Tibial nerve (tissue), 4 donors: ENCODE measurements at regions not wholly inside any gene's neighbourhood (a gene's known extent, or its start where the extent isn't known, plus 50 kb on each side); places are given as distances from the start of the nearest gene placed in this dataset.

Experiments
- DNase-seq, 2 donors: peaks; one replicate each; pipeline ENCODE4 v3.0.0-alpha.2; 2019; ENCODE audit warnings: low spot score in 2 of 2
- H3K27ac ChIP-seq, 4 donors: fragments of 200-600 bp; sonication (generic) in 3 of 4; one replicate each; pipeline ENCODE4 v1.5.1; 2017 to 2019; ENCODE audit warnings: mild to moderate bottlenecking in 1 of 4
- H3K27me3 ChIP-seq, 2 donors: fragments of 200-600 bp; sonication (generic) in 1 of 2; one replicate each; pipeline versions ENCODE4 v1.5.1 to v1.6.0; 2017 to 2019
- H3K36me3 ChIP-seq, 3 donors: fragments of 200-600 bp; sonication (generic); one replicate each; pipeline ENCODE4 v1.5.1; 2018 to 2019
- H3K4me1 ChIP-seq, 4 donors: fragments of 200-600 bp; sonication (generic) in 3 of 4; one replicate each; pipeline ENCODE4 v1.5.1; 2017 to 2019
- H3K4me3 ChIP-seq, 4 donors: fragments of 200-600 bp; sonication (generic) in 3 of 4; one replicate each; pipeline ENCODE4 v1.5.1; 2017 to 2019; ENCODE audit warnings: mild to moderate bottlenecking in 1 of 4, moderate library complexity in 1 of 4
- H3K9me3 ChIP-seq, 4 donors: fragments of 200-600 bp; sonication (generic) in 3 of 4; one replicate each; pipeline ENCODE4 v1.5.1; 2017 to 2019
- EP300 ChIP-seq, 2 donors: sonication (generic); formaldehyde crosslinking; IDR thresholded peaks; one replicate each; pipeline ENCODE4 v1.6.1; 2017; ENCODE audit warnings: antibody characterized with exemption in 2 of 2, mild to moderate bottlenecking in 1 of 2
- POLR2A ChIP-seq, 2 donors: fragments of 450-650 bp; IDR thresholded peaks; one replicate each; pipeline ENCODE4 v1.6.1; 2017; ENCODE audit warnings: antibody characterized with exemption in 2 of 2, mild to moderate bottlenecking in 2 of 2, moderate library complexity in 2 of 2
- WGBS, 2 donors: methylation state at CpG; one replicate each; pipeline ENCODE4 v1.1.5; 2018; 5-methylcytosine and 5-hydroxymethylcytosine counted together
- TF ChIP-seq, protein P1 (sequence below), 5 experiments: fragments of 200-600 bp in 3 of 5; fragments of 450-650 bp in 2 of 5; sonication (generic) in 3 of 5; IDR thresholded peaks; one replicate each; pipeline ENCODE4 v1.5.1; 2016 to 2019; ENCODE audit warnings: antibody characterized with exemption in 5 of 5, mild to moderate bottlenecking in 3 of 5, moderate library complexity in 2 of 5

DNA sequence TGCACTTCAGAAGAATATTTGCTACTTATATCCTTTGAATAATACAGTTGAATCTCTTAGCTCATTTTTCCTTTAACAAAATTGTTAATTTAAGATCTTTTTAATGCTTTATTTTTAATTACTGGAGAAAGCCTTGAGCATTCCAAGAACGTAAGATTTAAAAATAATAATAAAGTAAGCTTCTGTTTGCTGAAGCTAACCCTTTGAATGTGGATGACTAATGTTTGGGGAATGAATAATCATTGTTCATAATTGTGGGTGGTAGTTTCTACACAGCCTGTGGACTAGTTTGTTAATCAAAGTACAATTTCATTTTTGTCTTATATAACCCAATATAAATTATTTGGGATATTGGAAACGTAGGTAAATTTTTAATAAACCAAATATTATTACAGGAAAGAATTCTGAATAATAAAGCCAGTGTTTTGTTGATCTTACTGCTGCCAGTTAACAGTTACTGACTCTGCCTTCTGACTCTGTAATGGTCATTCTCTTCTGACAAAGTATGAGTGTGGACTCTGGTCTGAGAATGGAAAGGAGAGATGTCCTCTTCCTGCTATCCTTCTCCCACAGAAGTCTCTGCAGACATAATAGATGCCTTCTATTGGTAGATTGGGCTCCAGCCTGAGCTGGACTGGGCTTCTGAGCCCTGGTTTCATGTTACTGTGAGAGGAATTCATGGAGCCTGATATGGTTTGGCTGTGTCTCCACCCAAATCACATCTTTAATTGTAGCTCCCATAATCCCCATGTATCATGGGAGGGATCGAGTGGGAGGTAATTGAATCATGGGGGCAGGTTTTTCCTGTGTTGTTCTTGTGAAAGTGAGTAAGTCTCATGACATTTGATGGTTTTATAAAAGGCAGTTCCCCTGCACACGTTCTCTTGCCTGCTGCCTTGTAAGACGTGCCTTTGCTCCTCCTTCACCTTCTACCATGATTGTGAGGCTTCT, 292.7 kb upstream of the SLC39A10 start:
- no peaks in the 10 kb centered on the region for H3K36me3 ChIP-seq
- no peaks in the 10 kb centered on the region for H3K27me3 ChIP-seq
- no peak overlapping the region for H3K27ac ChIP-seq
- no peak overlapping the region for H3K4me3 ChIP-seq
- H3K9me3 ChIP-seq = no peaks in the 10 kb centered on the region
- no peak for DNase-seq
- TF ChIP-seq, protein P1, sequence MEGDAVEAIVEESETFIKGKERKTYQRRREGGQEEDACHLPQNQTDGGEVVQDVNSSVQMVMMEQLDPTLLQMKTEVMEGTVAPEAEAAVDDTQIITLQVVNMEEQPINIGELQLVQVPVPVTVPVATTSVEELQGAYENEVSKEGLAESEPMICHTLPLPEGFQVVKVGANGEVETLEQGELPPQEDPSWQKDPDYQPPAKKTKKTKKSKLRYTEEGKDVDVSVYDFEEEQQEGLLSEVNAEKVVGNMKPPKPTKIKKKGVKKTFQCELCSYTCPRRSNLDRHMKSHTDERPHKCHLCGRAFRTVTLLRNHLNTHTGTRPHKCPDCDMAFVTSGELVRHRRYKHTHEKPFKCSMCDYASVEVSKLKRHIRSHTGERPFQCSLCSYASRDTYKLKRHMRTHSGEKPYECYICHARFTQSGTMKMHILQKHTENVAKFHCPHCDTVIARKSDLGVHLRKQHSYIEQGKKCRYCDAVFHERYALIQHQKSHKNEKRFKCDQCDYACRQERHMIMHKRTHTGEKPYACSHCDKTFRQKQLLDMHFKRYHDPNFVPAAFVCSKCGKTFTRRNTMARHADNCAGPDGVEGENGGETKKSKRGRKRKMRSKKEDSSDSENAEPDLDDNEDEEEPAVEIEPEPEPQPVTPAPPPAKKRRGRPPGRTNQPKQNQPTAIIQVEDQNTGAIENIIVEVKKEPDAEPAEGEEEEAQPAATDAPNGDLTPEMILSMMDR (IDR thresholded peaks at IDR 0.05) = no peak
- TF ChIP-seq EP300 (IDR thresholded peaks at IDR 0.05) (no peak), POLR2A (IDR thresholded peaks at IDR 0.05) (no peak)
- WGBS, 2 donors = 46 to 59% methylated on average over 5 of the region's 5 CpGs
- H3K4me1 ChIP-seq = no peaks in the 10 kb centered on the region

DNA sequence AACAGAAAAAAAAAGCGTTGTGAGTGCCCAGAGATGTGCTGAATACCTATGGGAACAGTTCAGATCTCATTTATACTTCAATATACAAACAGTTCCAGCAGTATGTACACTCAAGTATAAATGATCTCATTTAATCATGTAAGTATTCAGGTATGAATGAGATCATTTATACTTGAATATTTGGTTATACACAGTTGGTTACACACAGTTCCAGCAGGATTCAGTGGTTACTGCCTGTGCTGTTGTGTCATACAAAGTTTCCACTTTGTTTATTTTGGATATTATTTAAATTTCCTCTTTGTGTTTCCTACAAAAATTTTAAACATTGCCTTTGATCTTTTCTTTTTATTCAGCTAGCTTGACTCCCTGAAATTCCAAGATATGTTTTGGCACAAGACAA, 293.5 kb upstream of the SLC39A10 start:
- Histone ChIP-seq H3K27ac (no peak overlapping the region), H3K27me3 (no peaks in the 10 kb centered on the region), H3K9me3 (no peaks in the 10 kb centered on the region), H3K4me1 (no peaks in the 10 kb centered on the region), H3K36me3 (no peaks in the 10 kb centered on the region), H3K4me3 (no peak overlapping the region)
- TF ChIP-seq EP300 (IDR thresholded peaks at IDR 0.05) = no peak
- TF ChIP-seq, protein P1 (IDR thresholded peaks at IDR 0.05) = no peak
- no peak for TF ChIP-seq POLR2A (IDR thresholded peaks at IDR 0.05)
- 67 to 80% methylated on average over 1 of the region's 1 CpG for WGBS, 2 donors
- DNase-seq = no peak

DNA sequence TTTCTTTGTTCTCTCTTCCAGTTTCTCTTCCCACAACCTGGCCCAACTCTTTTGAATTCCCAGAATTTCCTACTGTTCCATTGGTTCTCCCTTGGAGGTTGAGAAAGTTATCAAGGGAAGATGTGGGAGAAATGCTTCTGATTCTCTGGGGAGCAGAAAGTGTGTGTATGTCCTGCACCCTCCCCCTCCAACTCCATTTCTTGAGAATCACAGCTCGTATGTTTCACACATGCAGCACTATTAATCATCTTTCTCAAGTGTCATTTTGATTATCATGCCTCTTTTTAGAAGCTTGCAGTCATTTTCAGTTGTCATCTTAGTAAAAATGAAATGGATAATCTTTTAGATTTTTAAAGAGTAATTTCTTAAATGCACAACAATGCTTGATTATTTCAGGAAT, 296.8 kb upstream of the SLC39A10 start:
- H3K9me3 ChIP-seq = peaks cover 0 to 7% (median 0%) of the 10 kb centered on the region in 4 donors
- H3K4me1 ChIP-seq = no peaks in the 10 kb centered on the region
- no peak overlapping the region for H3K27ac ChIP-seq
- TF ChIP-seq EP300 (IDR thresholded peaks at IDR 0.05) (no peak), POLR2A (IDR thresholded peaks at IDR 0.05) (no peak)
- TF ChIP-seq, protein P1 (IDR thresholded peaks at IDR 0.05) = no peak
- no peak for DNase-seq
- no peaks in the 10 kb centered on the region for H3K36me3 ChIP-seq
- 35 to 53% methylated on average over 1 of the region's 1 CpG for WGBS, 2 donors
- H3K4me3 ChIP-seq = no peak overlapping the region
- H3K27me3 ChIP-seq = no peaks in the 10 kb centered on the region

DNA sequence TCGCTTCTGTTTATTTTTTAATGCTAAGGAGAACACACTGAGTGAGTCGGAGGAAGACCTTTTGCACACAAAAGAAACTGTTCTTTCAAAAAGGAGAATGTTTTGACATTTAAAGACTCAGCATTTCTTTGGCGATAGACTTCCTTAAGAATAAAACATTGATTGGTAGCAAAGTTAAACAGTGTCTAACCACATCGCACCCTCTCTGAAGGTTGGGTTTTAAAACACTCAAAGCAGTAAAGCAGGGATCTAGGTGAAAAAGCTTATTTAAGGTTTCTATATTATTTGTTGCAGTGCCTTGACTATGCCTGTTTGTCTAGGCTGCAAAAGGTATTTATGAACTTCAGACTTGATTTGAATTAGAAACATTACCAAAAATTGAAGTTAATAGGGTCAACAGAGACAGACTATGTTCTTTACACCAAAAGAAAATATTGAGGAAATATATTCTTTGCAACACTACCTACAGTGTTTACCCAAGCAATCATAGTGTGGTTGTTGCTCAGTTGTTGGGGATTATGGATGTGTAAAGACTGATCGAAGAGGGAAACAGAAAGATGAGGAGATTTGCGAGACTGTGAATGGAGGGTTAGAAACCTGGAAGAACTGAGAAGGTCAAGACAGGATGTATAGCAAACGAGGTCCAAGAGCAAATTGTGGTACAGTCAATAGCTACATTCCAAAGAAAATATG, 297.8 kb upstream of the SLC39A10 start:
- Histone ChIP-seq H3K4me3 (no peak overlapping the region), H3K4me1 (no peaks in the 10 kb centered on the region), H3K36me3 (no peaks in the 10 kb centered on the region), H3K9me3 (peaks cover 0 to 7% (median 0%) of the 10 kb centered on the region in 4 donors), H3K27me3 (no peaks in the 10 kb centered on the region), H3K27ac (no peak overlapping the region)
- WGBS, 2 donors = 61 to 70% methylated on average over 7 of the region's 7 CpGs
- no peak for DNase-seq
- TF ChIP-seq POLR2A (IDR thresholded peaks at IDR 0.05) = no peak
- TF ChIP-seq, protein P1 (IDR thresholded peaks at IDR 0.05) = no peak
- no peak for TF ChIP-seq EP300 (IDR thresholded peaks at IDR 0.05)

DNA sequence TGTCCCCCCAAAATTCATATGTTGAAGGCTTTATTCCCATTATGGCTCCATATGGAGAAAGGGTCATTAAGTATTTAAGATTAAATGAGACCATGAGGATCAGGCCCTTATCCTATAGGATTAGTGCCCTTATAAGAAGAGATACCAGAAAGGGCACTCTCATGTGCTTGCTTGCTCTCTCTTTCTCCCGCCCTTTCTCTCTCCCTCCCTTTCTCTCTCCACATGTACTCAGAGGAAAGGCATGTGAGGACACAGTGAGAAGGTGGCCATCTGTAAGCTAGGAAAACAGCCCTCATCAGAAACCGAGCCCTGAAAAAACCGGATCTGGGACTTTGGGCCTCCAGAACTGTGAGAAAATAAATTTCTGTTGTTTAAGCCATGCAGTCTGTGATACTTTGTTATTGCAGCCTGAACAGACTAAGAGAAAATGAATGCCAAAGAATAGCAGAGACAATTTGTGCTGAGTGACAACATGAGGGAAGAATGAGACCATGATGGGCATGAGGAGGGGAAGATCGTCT, 300.0 kb upstream of the SLC39A10 start:
- Histone ChIP-seq H3K27ac (no peak overlapping the region), H3K36me3 (no peaks in the 10 kb centered on the region), H3K4me1 (no peaks in the 10 kb centered on the region), H3K9me3 (peaks cover 0 to 7% (median 0%) of the 10 kb centered on the region in 4 donors), H3K4me3 (no peak overlapping the region), H3K27me3 (no peaks in the 10 kb centered on the region)
- TF ChIP-seq POLR2A (IDR thresholded peaks at IDR 0.05) = no peak
- TF ChIP-seq EP300 (IDR thresholded peaks at IDR 0.05) = no peak
- TF ChIP-seq, protein P1 (IDR thresholded peaks at IDR 0.05) = no peak
- WGBS, 2 donors = 93% methylated on average over 4 of the region's 4 CpGs
- no peak for DNase-seq
